ENCODE measurements at regions not wholly inside any gene's neighbourhood (a gene's known extent, or its start where the extent isn't known, plus 50 kb on each side); places are given as distances from the start of the nearest gene placed in this dataset.

DNA sequence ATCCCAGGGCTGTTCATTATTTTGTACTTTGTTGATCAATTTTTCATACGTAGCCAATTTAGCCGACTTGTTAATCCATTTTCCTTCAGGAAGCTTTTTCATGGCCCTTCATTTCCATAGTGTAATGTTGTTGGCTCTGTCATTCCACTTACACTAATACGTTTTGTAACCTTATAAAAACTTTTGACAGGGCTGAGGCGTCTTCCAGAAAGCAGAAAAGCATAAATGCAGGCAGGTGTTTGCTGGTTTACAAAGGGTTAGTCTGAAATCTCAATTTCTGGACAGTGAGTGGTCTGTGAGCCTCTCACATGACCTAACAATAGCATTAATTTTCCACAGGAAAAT, 444.0 kb downstream of the OTOL1 start:
- no peak overlapping the region for H3K4me3 ChIP-seq
- ATAC-seq: no peak
- no peak overlapping the region for H3K27ac ChIP-seq (ENCODE audit: extremely low read depth, low read depth, low read length)
- H3K4me2 ChIP-seq (ENCODE audit: insufficient read depth, low read length): no peak overlapping the region
- no peaks in the 10 kb centered on the region for H4K20me1 ChIP-seq (replicated peaks; ENCODE audit: control insufficient read depth, insufficient read depth, low read length)
- TF ChIP-seq ZNF766 (CRISPR knock-in tag; conservative IDR thresholded peaks at IDR 0.05) (no peak), ETS2 (tag; IDR thresholded peaks at IDR 0.05; ENCODE audit: borderline replicate concordance, poor library complexity, severe bottlenecking) (no peak), SMARCB1 (IDR thresholded peaks at IDR 0.05; ENCODE audit: insufficient read length, low read depth) (no peak), ZFP30 (CRISPR knock-in tag; IDR thresholded peaks at IDR 0.05; ENCODE audit: borderline replicate concordance) (no peak), NFYB (IDR thresholded peaks at IDR 0.05; ENCODE audit: extremely low read depth, insufficient read length) (no peak), ZNF589 (CRISPR knock-in tag; IDR thresholded peaks at IDR 0.05; ENCODE audit: low read depth) (no peak), ZNF146 (CRISPR knock-in tag; IDR thresholded peaks at IDR 0.05; ENCODE audit: unreplicated experiment) (no peak), CBX2 (IDR thresholded peaks at IDR 0.05; ENCODE audit: insufficient read depth, low read length, poor library complexity, severe bottlenecking) (no peak), ZKSCAN8 (CRISPR knock-in tag; IDR thresholded peaks at IDR 0.05) (no peak), SPI1 (IDR thresholded peaks at IDR 0.05; ENCODE audit: borderline replicate concordance, low read depth, low read length) (no peak)
- TF ChIP-seq, protein P1, sequence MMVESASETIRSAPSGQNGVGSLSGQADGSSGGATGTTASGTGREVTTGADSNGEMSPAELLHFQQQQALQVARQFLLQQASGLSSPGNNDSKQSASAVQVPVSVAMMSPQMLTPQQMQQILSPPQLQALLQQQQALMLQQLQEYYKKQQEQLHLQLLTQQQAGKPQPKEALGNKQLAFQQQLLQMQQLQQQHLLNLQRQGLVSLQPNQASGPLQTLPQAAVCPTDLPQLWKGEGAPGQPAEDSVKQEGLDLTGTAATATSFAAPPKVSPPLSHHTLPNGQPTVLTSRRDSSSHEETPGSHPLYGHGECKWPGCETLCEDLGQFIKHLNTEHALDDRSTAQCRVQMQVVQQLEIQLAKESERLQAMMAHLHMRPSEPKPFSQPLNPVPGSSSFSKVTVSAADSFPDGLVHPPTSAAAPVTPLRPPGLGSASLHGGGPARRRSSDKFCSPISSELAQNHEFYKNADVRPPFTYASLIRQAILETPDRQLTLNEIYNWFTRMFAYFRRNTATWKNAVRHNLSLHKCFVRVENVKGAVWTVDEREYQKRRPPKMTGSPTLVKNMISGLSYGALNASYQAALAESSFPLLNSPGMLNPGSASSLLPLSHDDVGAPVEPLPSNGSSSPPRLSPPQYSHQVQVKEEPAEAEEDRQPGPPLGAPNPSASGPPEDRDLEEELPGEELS (CRISPR knock-in tag; IDR thresholded peaks at IDR 0.05; ENCODE audit: borderline replicate concordance): no peak
- TF ChIP-seq, protein P2, sequence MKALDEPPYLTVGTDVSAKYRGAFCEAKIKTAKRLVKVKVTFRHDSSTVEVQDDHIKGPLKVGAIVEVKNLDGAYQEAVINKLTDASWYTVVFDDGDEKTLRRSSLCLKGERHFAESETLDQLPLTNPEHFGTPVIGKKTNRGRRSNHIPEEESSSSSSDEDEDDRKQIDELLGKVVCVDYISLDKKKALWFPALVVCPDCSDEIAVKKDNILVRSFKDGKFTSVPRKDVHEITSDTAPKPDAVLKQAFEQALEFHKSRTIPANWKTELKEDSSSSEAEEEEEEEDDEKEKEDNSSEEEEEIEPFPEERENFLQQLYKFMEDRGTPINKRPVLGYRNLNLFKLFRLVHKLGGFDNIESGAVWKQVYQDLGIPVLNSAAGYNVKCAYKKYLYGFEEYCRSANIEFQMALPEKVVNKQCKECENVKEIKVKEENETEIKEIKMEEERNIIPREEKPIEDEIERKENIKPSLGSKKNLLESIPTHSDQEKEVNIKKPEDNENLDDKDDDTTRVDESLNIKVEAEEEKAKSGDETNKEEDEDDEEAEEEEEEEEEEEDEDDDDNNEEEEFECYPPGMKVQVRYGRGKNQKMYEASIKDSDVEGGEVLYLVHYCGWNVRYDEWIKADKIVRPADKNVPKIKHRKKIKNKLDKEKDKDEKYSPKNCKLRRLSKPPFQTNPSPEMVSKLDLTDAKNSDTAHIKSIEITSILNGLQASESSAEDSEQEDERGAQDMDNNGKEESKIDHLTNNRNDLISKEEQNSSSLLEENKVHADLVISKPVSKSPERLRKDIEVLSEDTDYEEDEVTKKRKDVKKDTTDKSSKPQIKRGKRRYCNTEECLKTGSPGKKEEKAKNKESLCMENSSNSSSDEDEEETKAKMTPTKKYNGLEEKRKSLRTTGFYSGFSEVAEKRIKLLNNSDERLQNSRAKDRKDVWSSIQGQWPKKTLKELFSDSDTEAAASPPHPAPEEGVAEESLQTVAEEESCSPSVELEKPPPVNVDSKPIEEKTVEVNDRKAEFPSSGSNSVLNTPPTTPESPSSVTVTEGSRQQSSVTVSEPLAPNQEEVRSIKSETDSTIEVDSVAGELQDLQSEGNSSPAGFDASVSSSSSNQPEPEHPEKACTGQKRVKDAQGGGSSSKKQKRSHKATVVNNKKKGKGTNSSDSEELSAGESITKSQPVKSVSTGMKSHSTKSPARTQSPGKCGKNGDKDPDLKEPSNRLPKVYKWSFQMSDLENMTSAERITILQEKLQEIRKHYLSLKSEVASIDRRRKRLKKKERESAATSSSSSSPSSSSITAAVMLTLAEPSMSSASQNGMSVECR (CRISPR knock-in tag; IDR thresholded peaks at IDR 0.05): no peak
- TF ChIP-seq, protein P3, sequence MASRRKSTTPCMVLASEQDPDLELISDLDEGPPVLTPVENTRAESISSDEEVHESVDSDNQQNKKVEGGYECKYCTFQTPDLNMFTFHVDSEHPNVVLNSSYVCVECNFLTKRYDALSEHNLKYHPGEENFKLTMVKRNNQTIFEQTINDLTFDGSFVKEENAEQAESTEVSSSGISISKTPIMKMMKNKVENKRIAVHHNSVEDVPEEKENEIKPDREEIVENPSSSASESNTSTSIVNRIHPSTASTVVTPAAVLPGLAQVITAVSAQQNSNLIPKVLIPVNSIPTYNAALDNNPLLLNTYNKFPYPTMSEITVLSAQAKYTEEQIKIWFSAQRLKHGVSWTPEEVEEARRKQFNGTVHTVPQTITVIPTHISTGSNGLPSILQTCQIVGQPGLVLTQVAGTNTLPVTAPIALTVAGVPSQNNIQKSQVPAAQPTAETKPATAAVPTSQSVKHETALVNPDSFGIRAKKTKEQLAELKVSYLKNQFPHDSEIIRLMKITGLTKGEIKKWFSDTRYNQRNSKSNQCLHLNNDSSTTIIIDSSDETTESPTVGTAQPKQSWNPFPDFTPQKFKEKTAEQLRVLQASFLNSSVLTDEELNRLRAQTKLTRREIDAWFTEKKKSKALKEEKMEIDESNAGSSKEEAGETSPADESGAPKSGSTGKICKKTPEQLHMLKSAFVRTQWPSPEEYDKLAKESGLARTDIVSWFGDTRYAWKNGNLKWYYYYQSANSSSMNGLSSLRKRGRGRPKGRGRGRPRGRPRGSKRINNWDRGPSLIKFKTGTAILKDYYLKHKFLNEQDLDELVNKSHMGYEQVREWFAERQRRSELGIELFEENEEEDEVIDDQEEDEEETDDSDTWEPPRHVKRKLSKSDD (conservative IDR thresholded peaks at IDR 0.05; ENCODE audit: low read length): no peak
- 0% methylated on average over 4 of the region's 4 CpGs for WGBS (ENCODE audit: insufficient coverage, low coverage, missing lambda C conversion rate)
- ChIA-PET CTCF (ENCODE audit: low intra/inter-chr PET ratio) (no interaction called here), POLR2A (no interaction called here)
- H3K27me3 ChIP-seq (ENCODE audit: control insufficient read depth in 2 of 2, insufficient read depth in 2 of 2, low read length in 2 of 2): no peaks in the 10 kb centered on the region
- no peak for DNase-seq (ENCODE audit: extremely low read depth in 1 of 4, low spot score in 3 of 4)
- in situ Hi-C loops (cut with MboI) (no loop called here), intact Hi-C loops (cut with micrococcal nuclease) (no loop called here)
- BruUV-seq (replicated peaks): no TSS peak
- H3K9me1 ChIP-seq (ENCODE audit: control insufficient read depth, insufficient read depth, low read length): no peaks in the 10 kb centered on the region
- no peaks in the 10 kb centered on the region for H3K9me3 ChIP-seq (replicated peaks; ENCODE audit: control insufficient read depth, insufficient read depth, low read depth, low read length)
- H3K79me2 ChIP-seq (ENCODE audit: control insufficient read depth, insufficient read depth, low read length): no peaks in the 10 kb centered on the region
- no peak overlapping the region for H3K9ac ChIP-seq (ENCODE audit: insufficient read depth in 1 of 2, low read depth in 2 of 2, low read length in 2 of 2)
- no peak overlapping the region for H2AFZ ChIP-seq (ENCODE audit: low read depth, low read length)
- no peak for FAIRE-seq
- no peaks in the 10 kb centered on the region for H3K36me3 ChIP-seq (ENCODE audit: control insufficient read depth, insufficient read depth, low read length)
- no peaks in the 10 kb centered on the region for H3K4me1 ChIP-seq (replicated peaks in 1 of 2; ENCODE audit: control insufficient read depth in 2 of 2, insufficient read depth in 2 of 2, low read length in 2 of 2)
